NCI-H1105 (cell line): ENCODE measurements at regions not wholly inside any gene's neighbourhood (a gene's known extent, or its start where the extent isn't known, plus 50 kb on each side); places are given as distances from the start of the nearest gene placed in this dataset.
"Not testable (repeated sequence)": the region's sequence is repeated elsewhere in the genome, so short reads cannot be mapped to it uniquely, and the experiment has no call there.

Experiments
- DNase-seq: peaks from one replicate; lab custom pipeline; 2025; lab: John Stamatoyannopoulos, UW

- DNase-seq, result not testable (repeated sequence)
Observed at GRCh38 chr1:242912855-242913254, 342.2 kb downstream of the CEP170 start.

GRCh38 chr1:242900558-242900957 is 354.5 kb downstream of the CEP170 start:
- DNase-seq, result not testable (repeated sequence)

GRCh38 chr1:242890192-242890741 is 364.8 kb downstream of the CEP170 start:
- DNase-seq, result no peak

GRCh38 chr1:242886137-242886536 is 361.6 kb upstream of the PLD5 start:
- DNase-seq, result no peak

- DNase-seq, result not testable (repeated sequence)
Observed at GRCh38 chr1:242880022-242880421, 355.5 kb upstream of the PLD5 start.

- DNase-seq, result no peak
Observed at GRCh38 chr1:242877743-242878142, 353.2 kb upstream of the PLD5 start.

GRCh38 chr1:242877229-242877628 is 352.7 kb upstream of the PLD5 start:
- no peak for DNase-seq

GRCh38 chr1:242876030-242876429 is 351.5 kb upstream of the PLD5 start:
- no peak for DNase-seq

GRCh38 chr1:242873661-242874060 is 349.2 kb upstream of the PLD5 start:
- DNase-seq, result no peak

GRCh38 chr1:242872521-242872920 is 348.0 kb upstream of the PLD5 start:
- no peak for DNase-seq

GRCh38 chr1:242871471-242872030 is 347.1 kb upstream of the PLD5 start:
- DNase-seq, result no peak

GRCh38 chr1:242870966-242871365 is 346.5 kb upstream of the PLD5 start:
- DNase-seq, result no peak

- DNase-seq, result no peak
Observed at GRCh38 chr1:242856289-242856688, 331.8 kb upstream of the PLD5 start.

GRCh38 chr1:242854466-242854865 is 330.0 kb upstream of the PLD5 start:
- DNase-seq, result peak; percentile 4

- no peak for DNase-seq
Observed at GRCh38 chr1:242847390-242847993, 323.0 kb upstream of the PLD5 start.

- DNase-seq, result no peak
Observed at GRCh38 chr1:242842094-242842493, 317.6 kb upstream of the PLD5 start.

GRCh38 chr1:242839101-242839500 is 314.6 kb upstream of the PLD5 start:
- DNase-seq, result no peak

GRCh38 chr1:242836423-242836822 is 311.9 kb upstream of the PLD5 start:
- DNase-seq, result no peak

- no peak for DNase-seq
Observed at GRCh38 chr1:242828828-242829227, 304.3 kb upstream of the PLD5 start.

- no peak for DNase-seq
Observed at GRCh38 chr1:242828199-242828598, 303.7 kb upstream of the PLD5 start.

- no peak for DNase-seq
Observed at GRCh38 chr1:242827538-242827937, 303.0 kb upstream of the PLD5 start.

GRCh38 chr1:242826701-242827336 is 302.3 kb upstream of the PLD5 start:
- DNase-seq, result no peak

- no peak for DNase-seq
Observed at GRCh38 chr1:242824435-242824834, 299.9 kb upstream of the PLD5 start.
